Colonic mucosa (tissue), 4 donors: ENCODE measurements at regions not wholly inside any gene's neighbourhood (a gene's known extent, or its start where the extent isn't known, plus 50 kb on each side); places are given as distances from the start of the nearest gene placed in this dataset.

Source experiments
- DNase-seq: peaks from one replicate; pipeline ENCODE4 v3.0.0-alpha.2; 2020
- H3K27ac ChIP-seq: fragments of 200-600 bp; one replicate; pipeline ENCODE4 v1.8.0; 2021
- H3K27me3 ChIP-seq: fragments of 200-600 bp; one replicate; pipeline ENCODE4 v1.8.0; 2021
- H3K36me3 ChIP-seq: fragments of 200-600 bp; one replicate; pipeline ENCODE4 v1.8.0; 2021
- H3K4me1 ChIP-seq: fragments of 200-600 bp; one replicate; pipeline ENCODE4 v1.8.0; 2021; ENCODE audit warnings: mild to moderate bottlenecking
- H3K4me3 ChIP-seq: fragments of 200-600 bp; one replicate; pipeline ENCODE4 v1.8.0; 2021
- H3K9ac ChIP-seq, 2 donors: one replicate each; pipeline ENCODE4 v1.7.0; 2013; ENCODE audit warnings: control low read depth in 2 of 2, low read depth in 2 of 2, low read length in 2 of 2
- H3K9me3 ChIP-seq: fragments of 200-600 bp; one replicate; pipeline ENCODE4 v1.8.0; 2021
- intact Hi-C: fragments of 100-400 bp; cut with DNase I; formaldehyde crosslinking; loops from one replicate; pipeline ENCODE4 v1.14.1; 2022
- TF ChIP-seq, protein P1 (sequence below): fragments of 200-600 bp; IDR thresholded peaks from one replicate; pipeline ENCODE4 v1.8.0; 2022; ENCODE audit warnings: antibody characterized with exemption, mild to moderate bottlenecking
- donor health status: healthy.
- donor health status: DM: no; HTN: no; CAD: no.
- donor health status: DM: no; HTN: no; CAD: no.

DNA sequence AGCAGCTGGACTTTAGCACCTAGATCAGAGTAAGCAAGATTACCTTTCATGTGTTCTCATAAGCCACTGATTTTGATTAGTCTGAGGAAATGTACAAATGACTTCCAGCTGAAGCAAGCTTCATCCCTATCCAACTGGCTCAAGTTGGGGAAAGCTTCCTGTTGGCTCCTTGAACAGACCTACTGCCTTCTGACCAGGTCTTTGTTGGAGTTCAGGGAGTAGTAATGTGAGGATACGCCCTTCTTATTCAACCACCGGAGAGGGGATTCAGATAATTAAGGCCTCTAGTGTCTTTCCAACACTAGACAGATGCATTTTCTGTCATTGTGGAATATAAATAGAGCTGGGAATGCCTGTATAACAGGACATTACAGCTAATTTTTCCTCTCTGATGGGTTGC lies 268.9 kb downstream of the TGFB2 start:
- no peaks in the 10 kb centered on the region for H3K9me3 ChIP-seq
- H3K4me1 ChIP-seq = no peaks in the 10 kb centered on the region
- no peak overlapping the region for H3K4me3 ChIP-seq
- no peaks in the 10 kb centered on the region for H3K27me3 ChIP-seq
- TF ChIP-seq, protein P1, sequence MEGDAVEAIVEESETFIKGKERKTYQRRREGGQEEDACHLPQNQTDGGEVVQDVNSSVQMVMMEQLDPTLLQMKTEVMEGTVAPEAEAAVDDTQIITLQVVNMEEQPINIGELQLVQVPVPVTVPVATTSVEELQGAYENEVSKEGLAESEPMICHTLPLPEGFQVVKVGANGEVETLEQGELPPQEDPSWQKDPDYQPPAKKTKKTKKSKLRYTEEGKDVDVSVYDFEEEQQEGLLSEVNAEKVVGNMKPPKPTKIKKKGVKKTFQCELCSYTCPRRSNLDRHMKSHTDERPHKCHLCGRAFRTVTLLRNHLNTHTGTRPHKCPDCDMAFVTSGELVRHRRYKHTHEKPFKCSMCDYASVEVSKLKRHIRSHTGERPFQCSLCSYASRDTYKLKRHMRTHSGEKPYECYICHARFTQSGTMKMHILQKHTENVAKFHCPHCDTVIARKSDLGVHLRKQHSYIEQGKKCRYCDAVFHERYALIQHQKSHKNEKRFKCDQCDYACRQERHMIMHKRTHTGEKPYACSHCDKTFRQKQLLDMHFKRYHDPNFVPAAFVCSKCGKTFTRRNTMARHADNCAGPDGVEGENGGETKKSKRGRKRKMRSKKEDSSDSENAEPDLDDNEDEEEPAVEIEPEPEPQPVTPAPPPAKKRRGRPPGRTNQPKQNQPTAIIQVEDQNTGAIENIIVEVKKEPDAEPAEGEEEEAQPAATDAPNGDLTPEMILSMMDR = no peak
- intact Hi-C loops = no loop called here
- no peak overlapping the region for H3K9ac ChIP-seq
- no peak for DNase-seq
- no peaks in the 10 kb centered on the region for H3K36me3 ChIP-seq
- H3K27ac ChIP-seq = no peak overlapping the region

DNA sequence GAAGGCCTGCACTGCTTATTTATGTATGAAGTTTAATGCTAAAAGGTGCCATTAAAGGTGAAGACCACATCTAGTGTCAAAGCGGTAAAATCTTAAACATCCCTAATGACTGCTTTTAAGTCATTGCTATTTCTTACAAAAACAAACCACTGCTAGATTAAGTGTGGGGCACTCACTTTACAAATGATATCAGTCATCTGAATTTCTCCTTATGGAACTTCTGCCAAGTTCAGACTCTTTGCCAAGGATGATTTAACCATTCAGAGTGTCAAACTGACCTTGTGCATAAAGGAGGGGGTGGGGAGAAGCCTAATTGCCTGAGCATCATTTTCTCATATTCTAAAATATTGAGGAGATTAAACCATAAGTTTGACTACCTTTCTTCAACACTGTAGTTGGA lies 271.5 kb downstream of the TGFB2 start:
- no peaks in the 10 kb centered on the region for H3K27me3 ChIP-seq
- no peaks in the 10 kb centered on the region for H3K4me1 ChIP-seq
- no peaks in the 10 kb centered on the region for H3K36me3 ChIP-seq
- no peak overlapping the region for H3K27ac ChIP-seq
- no peak for DNase-seq
- TF ChIP-seq, protein P1 = no peak
- H3K4me3 ChIP-seq = no peak overlapping the region
- H3K9me3 ChIP-seq = no peaks in the 10 kb centered on the region
- intact Hi-C loops = no loop called here
- no peak overlapping the region for H3K9ac ChIP-seq

DNA sequence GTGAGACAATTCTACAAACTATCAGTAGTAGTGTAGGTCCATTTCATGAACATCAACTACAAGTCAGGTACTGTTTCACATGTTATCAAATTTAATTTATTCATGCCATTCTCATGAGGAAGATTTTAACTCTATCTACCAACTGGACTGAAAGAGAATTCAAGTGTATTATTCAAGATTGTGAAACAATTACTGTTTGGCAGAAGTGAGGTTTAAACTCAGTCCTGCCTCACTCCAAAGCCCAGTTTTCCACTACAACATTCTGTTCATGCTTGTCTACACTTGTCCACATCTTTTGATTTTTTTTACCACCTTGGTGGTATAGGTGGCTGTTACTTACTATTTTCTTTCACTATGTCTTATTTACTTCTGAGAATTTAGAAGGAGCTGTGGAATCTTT lies 272.9 kb downstream of the TGFB2 start:
- DNase-seq = no peak
- TF ChIP-seq, protein P1 = no peak
- Histone ChIP-seq H3K4me3 (no peak overlapping the region), H3K27me3 (no peaks in the 10 kb centered on the region), H3K9me3 (no peaks in the 10 kb centered on the region), H3K4me1 (no peaks in the 10 kb centered on the region), H3K36me3 (no peaks in the 10 kb centered on the region), H3K9ac (no peak overlapping the region), H3K27ac (no peak overlapping the region)
- intact Hi-C loops = no loop called here

DNA sequence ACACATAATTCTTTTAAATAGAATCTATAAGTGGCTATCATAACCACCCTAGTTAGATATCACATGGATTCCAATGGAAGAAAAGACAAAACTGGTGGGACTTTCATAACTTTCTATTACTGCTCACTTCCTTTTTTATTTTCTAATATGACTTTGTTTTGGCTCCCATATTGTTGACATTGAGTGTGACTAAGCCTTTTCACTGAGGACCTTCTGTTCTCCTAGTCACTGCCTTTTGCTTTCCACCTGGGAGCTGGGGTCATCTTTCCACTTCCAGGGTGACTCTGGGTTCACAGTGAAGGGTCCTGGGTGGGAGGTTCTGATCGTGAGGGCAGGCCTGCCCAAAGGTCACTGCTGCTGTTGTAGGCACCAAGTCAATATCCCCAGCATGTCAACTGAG lies 275.8 kb downstream of the TGFB2 start:
- no peaks in the 10 kb centered on the region for H3K27me3 ChIP-seq
- intact Hi-C loops = no loop called here
- no peak for DNase-seq

DNA sequence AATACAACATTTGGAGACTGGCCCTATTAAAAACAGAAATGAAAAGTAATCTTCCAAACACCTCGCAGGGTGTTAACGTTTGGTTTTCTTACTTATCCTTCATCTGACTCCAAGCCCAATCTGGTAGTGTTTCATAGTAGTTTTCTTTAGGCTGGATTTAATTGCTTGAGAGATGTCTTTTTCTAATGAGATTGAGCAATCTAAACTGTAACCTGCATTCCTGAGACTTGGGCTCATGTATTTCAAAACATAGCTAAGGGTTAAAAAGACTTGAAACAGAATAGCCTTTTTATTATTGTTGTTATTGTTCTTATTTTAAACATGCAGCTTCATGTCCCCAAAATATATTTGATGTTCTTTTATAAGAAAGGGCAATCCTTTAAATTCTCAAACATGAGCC lies 278.9 kb downstream of the TGFB2 start:
- TF ChIP-seq, protein P1 = no peak
- H3K36me3 ChIP-seq = no peaks in the 10 kb centered on the region
- H3K27me3 ChIP-seq = no peaks in the 10 kb centered on the region
- no peak overlapping the region for H3K4me3 ChIP-seq
- no peak for DNase-seq
- intact Hi-C loops = no loop called here
- H3K9ac ChIP-seq = no peak overlapping the region
- H3K27ac ChIP-seq = no peak overlapping the region
- H3K9me3 ChIP-seq = no peaks in the 10 kb centered on the region
- no peaks in the 10 kb centered on the region for H3K4me1 ChIP-seq

More for the DNA sequence above, 275.8 kb downstream of the TGFB2 start:
- Histone ChIP-seq H3K27ac (no peak overlapping the region), H3K9ac (no peak overlapping the region), H3K36me3 (no peaks in the 10 kb centered on the region), H3K4me1 (no peaks in the 10 kb centered on the region), H3K9me3 (no peaks in the 10 kb centered on the region), H3K4me3 (no peak overlapping the region)
- TF ChIP-seq, protein P1 = no peak

DNA sequence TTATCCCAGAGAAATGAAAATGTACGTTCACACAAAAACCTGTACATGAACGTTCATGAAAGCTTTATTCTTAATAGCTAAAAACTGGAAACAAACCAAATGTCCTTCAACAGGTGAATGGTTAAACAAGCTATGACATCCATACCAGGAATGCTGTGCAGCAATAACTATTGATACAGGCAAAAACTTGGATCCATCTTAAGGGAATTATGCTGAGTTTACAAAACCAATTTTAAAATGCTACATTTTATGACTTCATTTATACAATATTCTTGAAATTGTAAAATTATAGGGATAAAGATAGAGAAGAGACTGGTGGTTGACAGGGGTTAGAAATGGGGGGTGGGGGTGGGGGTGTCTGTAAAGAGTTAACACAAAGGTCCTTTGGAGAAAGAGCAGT lies 280.3 kb downstream of the TGFB2 start:
- H3K27ac ChIP-seq = no peak overlapping the region
- H3K4me1 ChIP-seq = no peaks in the 10 kb centered on the region
- no peak overlapping the region for H3K9ac ChIP-seq
- no peaks in the 10 kb centered on the region for H3K36me3 ChIP-seq
- H3K4me3 ChIP-seq = no peak overlapping the region
- TF ChIP-seq, protein P1 = no peak
- H3K9me3 ChIP-seq = no peaks in the 10 kb centered on the region
- intact Hi-C loops = no loop called here
- DNase-seq = no peak
- H3K27me3 ChIP-seq = no peaks in the 10 kb centered on the region
